ENCODE measurements at regions not wholly inside any gene's neighbourhood (a gene's known extent, or its start where the extent isn't known, plus 50 kb on each side); places are given as distances from the start of the nearest gene placed in this dataset.

- no peak overlapping the region for H3K27ac ChIP-seq
- H3K9me3 ChIP-seq, result no peaks in the 10 kb centered on the region
- no peaks in the 10 kb centered on the region for H3K36me3 ChIP-seq
- no peaks in the 10 kb centered on the region for H3K4me1 ChIP-seq
- H3K4me3 ChIP-seq, result no peak overlapping the region
- no peaks in the 10 kb centered on the region for H3K27me3 ChIP-seq
- intact Hi-C loops (cut with DNase I), result no loop called here
- TF ChIP-seq, protein P1, sequence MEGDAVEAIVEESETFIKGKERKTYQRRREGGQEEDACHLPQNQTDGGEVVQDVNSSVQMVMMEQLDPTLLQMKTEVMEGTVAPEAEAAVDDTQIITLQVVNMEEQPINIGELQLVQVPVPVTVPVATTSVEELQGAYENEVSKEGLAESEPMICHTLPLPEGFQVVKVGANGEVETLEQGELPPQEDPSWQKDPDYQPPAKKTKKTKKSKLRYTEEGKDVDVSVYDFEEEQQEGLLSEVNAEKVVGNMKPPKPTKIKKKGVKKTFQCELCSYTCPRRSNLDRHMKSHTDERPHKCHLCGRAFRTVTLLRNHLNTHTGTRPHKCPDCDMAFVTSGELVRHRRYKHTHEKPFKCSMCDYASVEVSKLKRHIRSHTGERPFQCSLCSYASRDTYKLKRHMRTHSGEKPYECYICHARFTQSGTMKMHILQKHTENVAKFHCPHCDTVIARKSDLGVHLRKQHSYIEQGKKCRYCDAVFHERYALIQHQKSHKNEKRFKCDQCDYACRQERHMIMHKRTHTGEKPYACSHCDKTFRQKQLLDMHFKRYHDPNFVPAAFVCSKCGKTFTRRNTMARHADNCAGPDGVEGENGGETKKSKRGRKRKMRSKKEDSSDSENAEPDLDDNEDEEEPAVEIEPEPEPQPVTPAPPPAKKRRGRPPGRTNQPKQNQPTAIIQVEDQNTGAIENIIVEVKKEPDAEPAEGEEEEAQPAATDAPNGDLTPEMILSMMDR (IDR thresholded peaks at IDR 0.05), result no peak
- TF ChIP-seq POLR2A (IDR thresholded peaks at IDR 0.05) (no peak), POLR2AphosphoS5 (IDR thresholded peaks at IDR 0.05; ENCODE audit: insufficient read depth in 1 of 2, low read depth in 1 of 2) (no peak)
- no peak for DNase-seq (ENCODE audit: extremely low spot score in 2 of 2)
Measured at GRCh38 chr9:13920557-13920956, 393.4 kb downstream of the NFIB start.

DNA sequence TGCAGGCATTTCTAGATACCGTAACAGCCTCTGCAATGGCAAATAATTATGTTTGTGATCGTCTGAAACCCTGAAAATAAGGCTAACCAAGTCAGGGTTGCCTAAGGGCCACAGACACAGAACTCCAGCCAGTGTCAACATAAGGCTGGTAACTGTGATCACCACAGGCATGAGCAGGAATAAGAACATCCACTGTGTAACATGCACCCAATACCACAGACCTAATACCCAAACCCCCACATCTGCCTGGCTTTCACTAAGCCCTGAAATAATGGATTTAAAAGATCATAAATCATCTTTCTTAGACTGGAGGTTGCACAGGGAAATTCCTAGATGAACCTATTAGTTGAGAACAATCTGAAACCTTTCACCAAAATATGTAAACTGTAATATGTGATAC is 394.5 kb downstream of the NFIB start:
- Histone ChIP-seq H3K36me3 (no peaks in the 10 kb centered on the region), H3K27me3 (no peaks in the 10 kb centered on the region), H3K9me3 (no peaks in the 10 kb centered on the region), H3K4me1 (no peaks in the 10 kb centered on the region), H3K4me3 (no peak overlapping the region), H3K27ac (no peak overlapping the region)
- intact Hi-C loops (cut with DNase I), result loop anchor here (5.0 kb wide), 1 partner anchor 188 kb away; no protein-coding TSS in a partner anchor
- no peak for TF ChIP-seq POLR2A (IDR thresholded peaks at IDR 0.05)
- TF ChIP-seq POLR2AphosphoS5 (IDR thresholded peaks at IDR 0.05; ENCODE audit: insufficient read depth in 1 of 2, low read depth in 1 of 2), result no peak
- TF ChIP-seq, protein P1 (IDR thresholded peaks at IDR 0.05), result no peak
- no peak for DNase-seq (ENCODE audit: extremely low spot score in 2 of 2)

DNA sequence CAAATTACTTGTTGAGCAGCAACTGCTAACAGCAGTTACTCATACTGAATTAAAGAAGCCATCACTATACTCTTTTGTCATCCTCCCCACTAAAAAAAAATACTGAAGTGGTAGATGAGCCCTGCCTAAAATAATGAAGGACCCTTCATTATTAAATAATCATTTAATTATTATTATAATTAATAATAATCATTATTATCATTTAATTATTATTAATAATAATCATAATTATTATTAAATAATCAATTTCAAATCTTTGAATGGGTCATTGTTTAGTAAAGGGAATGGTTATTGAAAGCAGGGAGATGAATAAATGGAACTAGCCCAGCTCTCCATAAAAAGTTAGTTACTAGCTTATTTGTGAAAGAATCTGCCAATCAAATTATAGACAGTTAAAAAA is 396.4 kb downstream of the NFIB start:
- Histone ChIP-seq H3K4me3 (no peak overlapping the region), H3K27ac (no peak overlapping the region), H3K36me3 (no peaks in the 10 kb centered on the region), H3K27me3 (no peaks in the 10 kb centered on the region), H3K9me3 (no peaks in the 10 kb centered on the region), H3K4me1 (no peaks in the 10 kb centered on the region)
- intact Hi-C loops (cut with DNase I), result loop anchor here (5.0 kb wide), 1 partner anchor 190 kb away; no protein-coding TSS in a partner anchor
- no peak for DNase-seq (ENCODE audit: extremely low spot score in 2 of 2)
- no peak for TF ChIP-seq POLR2AphosphoS5 (IDR thresholded peaks at IDR 0.05; ENCODE audit: insufficient read depth in 1 of 2, low read depth in 1 of 2)
- TF ChIP-seq POLR2A (IDR thresholded peaks at IDR 0.05), result no peak
- TF ChIP-seq, protein P1 (IDR thresholded peaks at IDR 0.05), result no peak

GRCh38 chr9:13915591-13916301 is 398.2 kb downstream of the NFIB start:
- TF ChIP-seq, protein P1 (IDR thresholded peaks at IDR 0.05), result no peak
- TF ChIP-seq POLR2AphosphoS5 (IDR thresholded peaks at IDR 0.05; ENCODE audit: insufficient read depth in 1 of 2, low read depth in 1 of 2), result no peak
- no peak for TF ChIP-seq POLR2A (IDR thresholded peaks at IDR 0.05)
- Histone ChIP-seq H3K4me1 (no peaks in the 10 kb centered on the region), H3K9me3 (no peaks in the 10 kb centered on the region), H3K4me3 (no peak overlapping the region), H3K36me3 (no peaks in the 10 kb centered on the region), H3K27me3 (no peaks in the 10 kb centered on the region), H3K27ac (no peak overlapping the region)
- DNase-seq (ENCODE audit: extremely low spot score in 2 of 2), result no peak
- intact Hi-C loops (cut with DNase I), result loop anchor here (5.0 kb wide), 1 partner anchor 192 kb away; no protein-coding TSS in a partner anchor

DNA sequence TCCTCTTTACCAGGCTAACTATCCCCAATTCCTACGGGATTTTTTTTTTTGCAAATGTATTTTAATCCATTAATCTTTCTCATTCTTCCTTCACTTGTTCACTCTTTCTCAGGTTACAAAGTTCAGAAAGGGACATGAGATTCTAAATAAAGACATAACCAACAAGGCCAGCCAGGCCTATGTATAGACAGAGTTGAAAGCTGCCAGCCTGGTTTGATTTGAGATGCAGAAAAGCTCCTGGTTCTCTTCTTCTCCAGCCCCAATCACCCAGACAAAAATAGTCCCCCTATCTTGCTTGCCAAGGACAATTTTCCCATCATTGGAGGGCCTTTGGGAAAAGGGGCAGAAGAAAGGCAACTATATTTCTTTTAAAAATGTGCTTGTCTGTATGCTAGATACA is 398.8 kb downstream of the NFIB start:
- intact Hi-C loops (cut with DNase I), result loop anchor here (5.0 kb wide), 1 partner anchor 192 kb away; no protein-coding TSS in a partner anchor
- TF ChIP-seq, protein P1 (IDR thresholded peaks at IDR 0.05), result no peak
- TF ChIP-seq POLR2AphosphoS5 (IDR thresholded peaks at IDR 0.05; ENCODE audit: insufficient read depth in 1 of 2, low read depth in 1 of 2) (no peak), POLR2A (IDR thresholded peaks at IDR 0.05) (no peak)
- no peak for DNase-seq (ENCODE audit: extremely low spot score in 2 of 2)
- Histone ChIP-seq H3K27me3 (no peaks in the 10 kb centered on the region), H3K4me1 (no peaks in the 10 kb centered on the region), H3K9me3 (no peaks in the 10 kb centered on the region), H3K36me3 (no peaks in the 10 kb centered on the region), H3K4me3 (no peak overlapping the region), H3K27ac (no peak overlapping the region)

Measured in vagina (tissue), 2 donors.